Muscle layer of colon (tissue), 2 donors: ENCODE measurements at regions not wholly inside any gene's neighbourhood (a gene's known extent, or its start where the extent isn't known, plus 50 kb on each side); places are given as distances from the start of the nearest gene placed in this dataset.

Experiments used
- H3K27ac ChIP-seq: one replicate; pipeline ENCODE4 v1.7.0; 2013; ENCODE audit warnings: low read depth, mild to moderate bottlenecking, low read length, moderate library complexity
- H3K27me3 ChIP-seq, 2 donors: one replicate each; pipeline ENCODE4 v1.7.0; 2013; ENCODE audit warnings: low read length in 2 of 2, mild to moderate bottlenecking in 2 of 2; ENCODE audit not compliant: insufficient read depth in 2 of 2, control insufficient read depth in 1 of 2
- H3K36me3 ChIP-seq: one replicate; pipeline ENCODE4 v1.7.0; 2013; ENCODE audit warnings: mild to moderate bottlenecking, low read length; ENCODE audit not compliant: insufficient read depth
- H3K4me1 ChIP-seq: one replicate; pipeline ENCODE4 v1.7.0; 2013; ENCODE audit warnings: mild to moderate bottlenecking, low read length; ENCODE audit not compliant: insufficient read depth
- H3K4me3 ChIP-seq, 2 donors: one replicate each; pipeline ENCODE4 v1.7.0; 2013; ENCODE audit warnings: low read length in 2 of 2, low read depth in 1 of 2, mild to moderate bottlenecking in 1 of 2, moderate library complexity in 1 of 2
- H3K9ac ChIP-seq: one replicate; pipeline ENCODE4 v1.7.0; 2013; ENCODE audit warnings: low read length
- H3K9me3 ChIP-seq: one replicate; pipeline ENCODE4 v1.7.0; 2013; ENCODE audit warnings: mild to moderate bottlenecking, low read length
- donor health status: abdominal sarcoma.
- donor health status: Adenocarcinoma of cecum.

GRCh38 chr2:180442860-180443644 lies 436.0 kb upstream of the CWC22 start:
- no peaks in the 10 kb centered on the region for H3K4me1 ChIP-seq
- no peak overlapping the region for H3K27ac ChIP-seq
- H3K9me3 ChIP-seq: no peaks in the 10 kb centered on the region
- no peaks in the 10 kb centered on the region for H3K36me3 ChIP-seq
- H3K27me3 ChIP-seq: no peaks in the 10 kb centered on the region
- H3K4me3 ChIP-seq: no peak overlapping the region
- no peak overlapping the region for H3K9ac ChIP-seq

DNA sequence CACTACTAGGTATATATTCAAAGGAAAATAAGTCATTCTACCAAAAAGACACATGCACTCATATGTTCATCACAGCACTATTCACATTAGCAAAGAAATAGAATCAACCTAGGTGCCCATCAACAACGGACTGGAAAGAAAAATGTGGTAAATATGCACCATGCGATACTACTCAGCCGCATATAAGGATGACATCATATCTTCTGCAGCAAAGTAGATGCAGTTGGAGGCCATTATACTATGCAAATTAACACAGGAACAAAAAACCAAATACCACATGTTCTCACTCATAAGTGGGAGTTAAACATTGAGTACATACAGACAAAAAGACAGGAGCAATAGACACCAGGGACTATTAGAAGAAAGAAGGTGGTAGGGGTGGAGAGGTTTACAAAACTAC lies 412.1 kb upstream of the CWC22 start:
- Histone ChIP-seq H3K4me3 (no peak overlapping the region), H3K9me3 (no peaks in the 10 kb centered on the region), H3K36me3 (no peaks in the 10 kb centered on the region), H3K4me1 (no peaks in the 10 kb centered on the region), H3K27me3 (no peaks in the 10 kb centered on the region), H3K27ac (no peak overlapping the region), H3K9ac (no peak overlapping the region)

- Histone ChIP-seq H3K27ac (no peak overlapping the region), H3K36me3 (no peaks in the 10 kb centered on the region), H3K9me3 (no peaks in the 10 kb centered on the region), H3K9ac (no peak overlapping the region), H3K27me3 (no peaks in the 10 kb centered on the region), H3K4me3 (no peak overlapping the region), H3K4me1 (no peaks in the 10 kb centered on the region)
Measured at GRCh38 chr2:180416627-180417026, 409.5 kb upstream of the CWC22 start.

- Histone ChIP-seq H3K9ac (no peak overlapping the region), H3K4me1 (peaks cover 7% of the 10 kb centered on the region), H3K4me3 (no peak overlapping the region), H3K27ac (no peak overlapping the region), H3K36me3 (no peaks in the 10 kb centered on the region), H3K9me3 (no peaks in the 10 kb centered on the region), H3K27me3 (no peaks in the 10 kb centered on the region)
Measured at GRCh38 chr2:180413336-180413735, 406.2 kb upstream of the CWC22 start.

- Histone ChIP-seq H3K27me3 (no peaks in the 10 kb centered on the region), H3K4me1 (peaks cover 7% of the 10 kb centered on the region), H3K36me3 (no peaks in the 10 kb centered on the region), H3K9me3 (no peaks in the 10 kb centered on the region), H3K9ac (no peak overlapping the region), H3K4me3 (no peak overlapping the region), H3K27ac (no peak overlapping the region)
Measured at GRCh38 chr2:180412219-180412618, 405.1 kb upstream of the CWC22 start.

- Histone ChIP-seq H3K9ac (no peak overlapping the region), H3K36me3 (no peaks in the 10 kb centered on the region), H3K4me3 (no peak overlapping the region), H3K27me3 (no peaks in the 10 kb centered on the region), H3K9me3 (no peaks in the 10 kb centered on the region), H3K4me1 (peaks cover 7% of the 10 kb centered on the region), H3K27ac (no peak overlapping the region)
Measured at GRCh38 chr2:180411661-180412060, 404.6 kb upstream of the CWC22 start.

DNA sequence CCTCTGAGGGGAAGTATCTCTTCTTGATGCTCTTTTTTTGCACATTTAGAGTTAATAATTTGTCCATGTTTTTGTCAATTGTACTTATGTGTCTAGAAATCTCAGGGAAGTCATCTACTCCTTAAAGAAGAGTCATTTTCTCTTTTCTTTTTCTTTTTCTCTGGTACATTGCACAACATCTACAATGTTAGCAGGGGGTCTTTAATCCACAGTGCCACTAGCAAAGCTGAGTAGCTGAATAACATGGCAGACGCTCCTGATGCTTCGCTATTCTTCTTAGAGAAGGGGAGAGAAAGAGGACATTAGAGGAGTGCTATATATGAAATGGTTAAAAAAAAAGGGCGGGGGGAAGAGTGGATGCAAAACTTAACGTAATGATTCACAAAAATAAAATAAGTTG lies 399.6 kb upstream of the CWC22 start:
- Histone ChIP-seq H3K9ac (no peak overlapping the region), H3K4me1 (peaks cover 7% of the 10 kb centered on the region), H3K9me3 (no peaks in the 10 kb centered on the region), H3K4me3 (no peak overlapping the region), H3K27me3 (no peaks in the 10 kb centered on the region), H3K27ac (no peak overlapping the region), H3K36me3 (no peaks in the 10 kb centered on the region)

DNA sequence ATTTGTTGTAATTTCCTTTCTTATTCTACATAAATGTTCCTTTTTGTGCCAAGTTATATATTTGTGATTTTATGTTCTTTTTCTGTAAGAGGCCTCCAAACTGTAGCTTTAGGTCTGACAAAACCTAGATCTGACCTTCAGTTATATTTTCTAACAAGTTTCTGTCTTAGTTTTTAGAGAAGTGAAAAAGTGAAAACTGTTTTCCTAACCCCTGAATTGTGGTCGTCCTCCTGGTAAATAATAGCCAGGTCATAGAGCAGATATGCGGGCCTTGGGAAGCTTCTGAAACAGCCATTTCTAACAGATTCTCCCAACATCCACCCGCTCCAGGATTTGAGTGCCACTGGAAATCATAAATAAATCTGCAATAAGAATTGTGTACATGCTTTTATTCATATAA lies 398.4 kb upstream of the CWC22 start:
- Histone ChIP-seq H3K9me3 (no peaks in the 10 kb centered on the region), H3K4me1 (no peaks in the 10 kb centered on the region), H3K9ac (no peak overlapping the region), H3K36me3 (no peaks in the 10 kb centered on the region), H3K4me3 (no peak overlapping the region), H3K27me3 (no peaks in the 10 kb centered on the region), H3K27ac (no peak overlapping the region)

- no peak overlapping the region for H3K9ac ChIP-seq
Measured at GRCh38 chr2:180394305-180394704, 387.2 kb upstream of the CWC22 start.

GRCh38 chr2:180385601-180386201 lies 378.6 kb upstream of the CWC22 start:
- Histone ChIP-seq H3K9me3 (no peaks in the 10 kb centered on the region), H3K36me3 (no peaks in the 10 kb centered on the region), H3K27me3 (no peaks in the 10 kb centered on the region), H3K4me3 (no peak overlapping the region), H3K27ac (no peak overlapping the region), H3K4me1 (peaks cover 8% of the 10 kb centered on the region), H3K9ac (no peak overlapping the region)

More at GRCh38 chr2:180394305-180394704, 387.2 kb upstream of the CWC22 start:
- H3K4me3 ChIP-seq: no peak overlapping the region
- no peaks in the 10 kb centered on the region for H3K36me3 ChIP-seq
- no peaks in the 10 kb centered on the region for H3K4me1 ChIP-seq
- H3K27me3 ChIP-seq: no peaks in the 10 kb centered on the region
- H3K27ac ChIP-seq: no peak overlapping the region
- peaks cover 4% of the 10 kb centered on the region for H3K9me3 ChIP-seq

- no peaks in the 10 kb centered on the region for H3K4me1 ChIP-seq
- no peak overlapping the region for H3K27ac ChIP-seq
- no peak overlapping the region for H3K9ac ChIP-seq
- no peaks in the 10 kb centered on the region for H3K9me3 ChIP-seq
- H3K27me3 ChIP-seq: no peaks in the 10 kb centered on the region
- no peak overlapping the region for H3K4me3 ChIP-seq
- no peaks in the 10 kb centered on the region for H3K36me3 ChIP-seq
Measured at GRCh38 chr2:180376066-180376465, 369.0 kb upstream of the CWC22 start.
